ENCODE measurements at regions not wholly inside any gene's neighbourhood (a gene's known extent, or its start where the extent isn't known, plus 50 kb on each side); places are given as distances from the start of the nearest gene placed in this dataset.

GRCh38 chr7:136585954-136586670 is 282.3 kb upstream of the CHRM2 start:
- POLR2A ChIA-PET = no interaction called here
- ATAC-seq (no peak), DNase-seq (ENCODE audit: low read depth, low spot score) (no peak)
- no peaks in the 10 kb centered on the region for H3K9me3 ChIP-seq (ENCODE audit: control insufficient read depth, insufficient read depth, low read depth, low read length)
- intact Hi-C loops (cut with micrococcal nuclease; ENCODE audit: unreplicated experiment) = no loop called here
- H3K36me3 ChIP-seq (ENCODE audit: control insufficient read depth, insufficient read depth, low read length) = no peaks in the 10 kb centered on the region
- CTCF ChIA-PET = no interaction called here
- BruUV-seq (replicated peaks) = no TSS peak
- H3K27ac ChIP-seq (ENCODE audit: low read length) = no peak overlapping the region
- no peak overlapping the region for H3K4me3 ChIP-seq (ENCODE audit: low read depth in 2 of 2, low read length in 2 of 2)
- no peak for TF ChIP-seq POLR2AphosphoS5 (IDR thresholded peaks at IDR 0.05; ENCODE audit: low read depth, low read length)
- no peak for TF ChIP-seq TCF7L2 (IDR thresholded peaks at IDR 0.05; ENCODE audit: low read depth, low read length)
- TF ChIP-seq SIN3A (IDR thresholded peaks at IDR 0.05; ENCODE audit: borderline replicate concordance, insufficient read depth, low read depth, low read length) = no peak
- no peak for TF ChIP-seq REST (IDR thresholded peaks at IDR 0.05; ENCODE audit: insufficient read depth in 1 of 2, low read depth in 2 of 2, low read length in 1 of 2)
- no peak for TF ChIP-seq CTCF (IDR thresholded peaks at IDR 0.05)
- no peaks in the 10 kb centered on the region for H3K4me1 ChIP-seq (ENCODE audit: control insufficient read depth, insufficient read depth, low read length)
- in situ Hi-C loops (cut with HindIII; ENCODE audit: low pct_unique_long_range_greater_than_20kb, low sequenced_read_pairs) = no loop called here
- H3K27me3 ChIP-seq (ENCODE audit: control insufficient read depth, insufficient read depth, low read length) = no peaks in the 10 kb centered on the region

- TF ChIP-seq REST (IDR thresholded peaks at IDR 0.05; ENCODE audit: insufficient read depth in 1 of 2, low read depth in 2 of 2, low read length in 1 of 2) (no peak), SIN3A (IDR thresholded peaks at IDR 0.05; ENCODE audit: borderline replicate concordance, insufficient read depth, low read depth, low read length) (no peak), POLR2AphosphoS5 (IDR thresholded peaks at IDR 0.05; ENCODE audit: low read depth, low read length) (no peak), CTCF (IDR thresholded peaks at IDR 0.05) (no peak), TCF7L2 (IDR thresholded peaks at IDR 0.05; ENCODE audit: low read depth, low read length) (no peak)
- BruUV-seq (replicated peaks) = no TSS peak
- DNase-seq (ENCODE audit: low read depth, low spot score) (no peak), ATAC-seq (no peak)
- H3K36me3 ChIP-seq (ENCODE audit: control insufficient read depth, insufficient read depth, low read length) = no peaks in the 10 kb centered on the region
- no peak overlapping the region for H3K27ac ChIP-seq (ENCODE audit: low read length)
- no peak overlapping the region for H3K4me3 ChIP-seq (ENCODE audit: low read depth in 2 of 2, low read length in 2 of 2)
- H3K4me1 ChIP-seq (ENCODE audit: control insufficient read depth, insufficient read depth, low read length) = no peaks in the 10 kb centered on the region
- in situ Hi-C loops (cut with HindIII; ENCODE audit: low pct_unique_long_range_greater_than_20kb, low sequenced_read_pairs) = no loop called here
- CTCF ChIA-PET = no interaction called here
- intact Hi-C loops (cut with micrococcal nuclease; ENCODE audit: unreplicated experiment) = no loop called here
- no peaks in the 10 kb centered on the region for H3K27me3 ChIP-seq (ENCODE audit: control insufficient read depth, insufficient read depth, low read length)
- POLR2A ChIA-PET = no interaction called here
- H3K9me3 ChIP-seq (ENCODE audit: control insufficient read depth, insufficient read depth, low read depth, low read length) = no peaks in the 10 kb centered on the region
Measured at GRCh38 chr7:136566491-136566890, 302.0 kb upstream of the CHRM2 start.

All from Panc1 (cell line).